HUES6 (cell line): ENCODE measurements at regions not wholly inside any gene's neighbourhood (a gene's known extent, or its start where the extent isn't known, plus 50 kb on each side); places are given as distances from the start of the nearest gene placed in this dataset.

Experiments used
- H3K27ac ChIP-seq: 2 replicates; pipeline ENCODE4 v1.7.0; 2013; ENCODE audit warnings: low read depth, mild to moderate bottlenecking, low read length, inconsistent platforms
- H3K27me3 ChIP-seq: 2 replicates; pipeline ENCODE4 v1.6.1; 2013; ENCODE audit warnings: low read length; ENCODE audit not compliant: control insufficient read depth, insufficient read depth
- H3K36me3 ChIP-seq: 2 replicates; pipeline ENCODE4 v1.6.1; 2013; ENCODE audit warnings: low read length; ENCODE audit not compliant: control insufficient read depth, insufficient read depth
- H3K4me1 ChIP-seq: 2 replicates; pipeline ENCODE4 v1.6.1; 2013; ENCODE audit warnings: low read length; ENCODE audit not compliant: control insufficient read depth, insufficient read depth
- H3K4me3 ChIP-seq: 2 replicates; pipeline ENCODE4 v1.5.1; 2013; ENCODE audit warnings: low read depth, low read length
- H3K9ac ChIP-seq: one replicate; pipeline ENCODE4 v1.6.1; 2013; ENCODE audit warnings: mild to moderate bottlenecking, low read length
- H3K9me3 ChIP-seq: 2 replicates; pipeline ENCODE4 v1.6.1; 2013; ENCODE audit warnings: low read depth, low read length; ENCODE audit not compliant: control insufficient read depth, insufficient read depth

DNA sequence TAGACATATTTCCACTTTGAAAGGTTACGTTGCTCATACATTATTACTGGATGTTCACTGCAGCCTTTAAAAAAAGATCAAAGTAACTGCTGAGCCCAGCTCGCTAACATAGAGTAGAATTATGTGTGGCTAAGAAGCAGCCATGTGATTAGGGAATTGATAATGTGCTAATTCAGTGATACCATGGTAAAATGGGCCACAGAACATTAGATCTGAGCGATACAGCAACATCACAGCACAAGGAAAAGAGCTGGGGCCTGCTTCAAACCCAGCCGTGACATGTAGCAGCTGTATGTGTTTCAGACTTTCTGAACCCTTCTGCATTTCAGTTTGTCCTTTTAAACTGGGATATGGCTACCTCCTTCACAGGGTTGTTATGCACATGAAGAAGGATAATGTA, 92.3 kb upstream of the LMNTD1 start:
- no peaks in the 10 kb centered on the region for H3K36me3 ChIP-seq
- no peaks in the 10 kb centered on the region for H3K27me3 ChIP-seq
- H3K27ac ChIP-seq: no peak overlapping the region
- H3K9me3 ChIP-seq: no peaks in the 10 kb centered on the region
- no peak overlapping the region for H3K9ac ChIP-seq
- H3K4me1 ChIP-seq: peaks cover 6% of the 10 kb centered on the region
- H3K4me3 ChIP-seq: no peak overlapping the region

DNA sequence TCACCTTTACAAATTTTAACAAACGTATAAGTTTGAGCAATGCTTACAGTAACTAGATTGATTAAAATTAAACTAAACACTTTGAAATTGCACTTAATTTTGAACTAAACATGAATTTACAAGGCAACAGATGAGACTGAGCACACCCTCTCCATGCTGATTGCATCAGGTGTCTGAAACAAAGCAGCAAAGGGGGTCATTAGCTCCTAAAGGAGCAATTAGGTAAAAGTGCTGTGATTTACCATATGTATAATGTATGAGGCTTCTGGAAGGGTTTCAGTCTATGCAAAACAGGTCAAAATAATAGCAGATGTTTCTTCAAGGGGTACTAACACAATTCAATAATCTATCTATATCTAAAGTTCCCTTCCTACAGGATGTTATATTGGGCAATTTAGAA, 98.8 kb upstream of the LMNTD1 start:
- H3K4me1 ChIP-seq: peaks cover 10% of the 10 kb centered on the region
- no peak overlapping the region for H3K9ac ChIP-seq
- no peaks in the 10 kb centered on the region for H3K36me3 ChIP-seq
- no peaks in the 10 kb centered on the region for H3K9me3 ChIP-seq
- no peak overlapping the region for H3K4me3 ChIP-seq
- H3K27ac ChIP-seq: no peak overlapping the region
- H3K27me3 ChIP-seq: no peaks in the 10 kb centered on the region

DNA sequence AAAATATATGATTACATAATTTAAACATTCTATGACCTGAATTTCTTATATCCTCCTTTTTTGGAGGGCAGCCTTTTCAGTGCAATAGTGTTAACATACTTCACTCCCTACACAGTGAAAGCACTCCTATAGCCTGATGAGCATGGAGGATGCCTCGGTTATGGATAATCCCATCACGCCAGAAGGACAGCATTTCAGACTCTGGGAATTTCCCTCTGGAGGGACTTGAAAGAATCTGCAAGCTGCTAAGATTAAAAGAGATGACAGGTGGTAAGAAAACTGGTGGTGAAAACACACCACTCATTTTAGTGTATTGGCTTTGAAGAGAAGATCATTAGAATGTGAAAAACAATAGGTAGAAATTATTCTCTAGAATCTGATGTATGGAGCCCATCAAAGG, 99.3 kb upstream of the LMNTD1 start:
- Histone ChIP-seq H3K9ac (no peak overlapping the region), H3K4me3 (no peak overlapping the region), H3K4me1 (peaks cover 10% of the 10 kb centered on the region), H3K27me3 (no peaks in the 10 kb centered on the region), H3K9me3 (no peaks in the 10 kb centered on the region), H3K27ac (no peak overlapping the region), H3K36me3 (no peaks in the 10 kb centered on the region)

DNA sequence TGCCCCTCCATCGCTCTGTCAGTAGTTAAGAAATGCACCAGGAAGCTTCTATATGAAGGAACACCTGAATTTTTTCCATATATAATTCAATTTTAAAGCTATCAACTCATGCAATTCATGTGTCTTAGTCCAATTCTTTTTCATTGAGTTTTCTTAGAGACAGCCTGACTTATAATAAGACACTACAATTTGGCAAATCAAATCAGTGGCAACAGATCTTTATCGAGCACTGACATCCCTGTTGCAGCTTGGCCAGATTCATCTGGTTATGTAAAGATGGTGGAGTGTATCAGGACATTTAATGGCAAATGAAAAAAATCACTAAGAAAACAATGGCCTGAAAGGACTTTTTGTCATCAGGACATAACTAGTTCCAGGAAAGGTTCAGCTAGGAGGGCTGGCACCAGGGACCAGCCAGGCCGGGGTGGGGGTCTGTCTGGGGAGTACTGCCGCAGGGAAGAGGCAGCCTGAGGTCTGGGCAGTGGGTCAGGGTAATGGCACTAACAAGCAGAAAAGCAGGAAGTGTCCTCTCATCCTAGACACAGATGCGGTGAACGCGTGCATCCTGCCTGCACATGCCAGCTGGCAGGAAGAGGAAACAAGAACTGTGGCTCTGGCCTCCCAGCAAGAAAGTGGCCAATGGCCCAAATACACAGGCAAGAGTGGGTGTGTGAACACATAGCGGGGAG, 100.5 kb upstream of the LMNTD1 start:
- H3K9me3 ChIP-seq: no peaks in the 10 kb centered on the region
- no peak overlapping the region for H3K27ac ChIP-seq
- H3K36me3 ChIP-seq: no peaks in the 10 kb centered on the region
- peaks cover 5% of the 10 kb centered on the region; the same call in 1 of the 2 replicates for H3K4me1 ChIP-seq
- no peaks in the 10 kb centered on the region for H3K27me3 ChIP-seq
- H3K9ac ChIP-seq: no peak overlapping the region
- no peak overlapping the region for H3K4me3 ChIP-seq

DNA sequence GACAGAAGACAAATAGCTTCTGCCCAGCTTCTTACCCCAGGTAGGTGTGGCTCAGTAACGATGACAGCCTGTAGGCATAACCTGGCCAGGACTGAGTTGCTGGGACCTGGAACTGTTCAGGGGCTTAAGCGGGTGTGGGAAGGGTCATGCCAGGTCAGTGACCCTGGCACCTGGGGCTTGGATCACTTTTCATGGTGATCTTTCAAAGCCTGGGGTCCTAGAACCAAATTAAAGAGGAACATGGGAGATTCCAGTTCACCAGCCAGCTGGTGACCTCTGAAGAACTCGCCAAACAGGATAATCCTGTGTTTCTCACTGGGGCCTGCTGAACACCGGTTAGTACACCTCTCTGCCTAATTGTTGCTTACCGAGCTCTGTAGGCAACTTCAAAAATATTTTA, 102.6 kb upstream of the LMNTD1 start:
- H3K9me3 ChIP-seq: no peaks in the 10 kb centered on the region
- H3K27ac ChIP-seq: no peak overlapping the region
- H3K4me1 ChIP-seq: peaks cover 4% of the 10 kb centered on the region; the same call in 1 of the 2 replicates
- H3K9ac ChIP-seq: no peak overlapping the region
- H3K36me3 ChIP-seq: no peaks in the 10 kb centered on the region
- H3K27me3 ChIP-seq: no peaks in the 10 kb centered on the region
- H3K4me3 ChIP-seq: no peak overlapping the region

DNA sequence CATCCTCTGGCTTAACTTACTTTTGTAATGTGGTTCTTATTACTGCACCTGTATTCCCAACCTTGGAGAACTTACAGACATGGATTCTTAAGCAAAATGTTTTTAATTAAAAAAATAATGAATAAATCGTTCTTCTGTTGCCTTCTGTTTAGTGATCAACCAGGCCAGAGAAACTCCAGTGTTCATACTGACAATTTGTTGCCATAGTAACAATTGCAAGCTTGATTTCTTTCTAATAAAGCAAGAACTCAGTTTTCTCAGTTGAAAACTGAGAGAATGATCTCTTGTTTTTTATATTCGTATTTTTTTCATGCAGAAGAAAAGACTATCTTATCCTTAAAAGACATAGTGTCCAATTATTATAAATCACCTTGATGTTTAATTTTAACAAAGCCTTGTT, 106.5 kb upstream of the LMNTD1 start:
- Histone ChIP-seq H3K27me3 (no peaks in the 10 kb centered on the region), H3K4me3 (no peak overlapping the region), H3K27ac (no peak overlapping the region)

DNA sequence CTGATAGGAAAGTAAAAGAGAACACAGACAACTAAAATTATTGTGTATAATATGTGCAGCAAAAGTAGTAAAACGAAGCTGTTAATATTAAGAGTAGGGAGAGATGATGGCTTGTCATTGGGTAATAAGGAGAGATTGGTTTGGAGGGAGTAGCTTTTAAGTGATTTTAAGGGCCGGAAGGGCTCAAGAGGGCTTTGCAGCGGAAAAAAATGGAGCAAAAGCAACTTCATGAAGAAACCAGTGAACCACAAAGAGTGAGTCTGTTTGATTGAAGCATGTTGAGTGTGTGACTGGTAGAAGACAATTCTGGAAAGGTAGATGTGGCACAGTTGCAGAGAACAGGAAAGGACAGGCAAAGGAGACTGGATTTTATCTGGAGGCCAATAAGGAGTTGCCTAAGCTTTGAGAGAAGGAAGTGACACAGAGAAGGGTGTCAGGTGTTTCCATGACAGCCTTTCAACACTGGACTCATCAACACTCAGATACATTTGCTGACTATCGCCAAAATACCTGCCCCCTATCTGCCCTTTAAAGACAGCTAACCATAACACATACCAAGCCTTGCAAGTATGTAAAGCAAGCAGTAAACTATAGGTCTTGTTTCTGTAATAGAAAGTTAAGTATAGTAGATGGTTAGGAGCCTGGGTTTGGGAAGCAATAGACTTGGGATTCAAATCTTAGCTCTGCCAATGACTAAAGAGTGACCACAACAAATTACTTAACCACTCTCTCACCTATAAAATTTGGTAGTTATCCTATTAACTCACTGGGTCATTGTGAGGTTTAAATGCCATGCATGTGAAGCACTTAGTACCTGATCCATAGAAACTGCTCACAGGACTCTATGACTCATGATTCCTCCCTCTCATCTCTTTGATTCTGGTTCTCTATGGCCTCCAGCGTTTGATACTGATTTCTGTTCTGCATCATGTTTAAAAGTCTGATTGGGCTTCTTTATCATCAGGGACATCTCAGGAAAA, 117.3 kb upstream of the LMNTD1 start:
- Histone ChIP-seq H3K36me3 (no peaks in the 10 kb centered on the region), H3K27me3 (no peaks in the 10 kb centered on the region)

More for the DNA sequence above, 106.5 kb upstream of the LMNTD1 start:
- Histone ChIP-seq H3K4me1 (no peaks in the 10 kb centered on the region), H3K9me3 (no peaks in the 10 kb centered on the region), H3K36me3 (no peaks in the 10 kb centered on the region), H3K9ac (no peak overlapping the region)

DNA sequence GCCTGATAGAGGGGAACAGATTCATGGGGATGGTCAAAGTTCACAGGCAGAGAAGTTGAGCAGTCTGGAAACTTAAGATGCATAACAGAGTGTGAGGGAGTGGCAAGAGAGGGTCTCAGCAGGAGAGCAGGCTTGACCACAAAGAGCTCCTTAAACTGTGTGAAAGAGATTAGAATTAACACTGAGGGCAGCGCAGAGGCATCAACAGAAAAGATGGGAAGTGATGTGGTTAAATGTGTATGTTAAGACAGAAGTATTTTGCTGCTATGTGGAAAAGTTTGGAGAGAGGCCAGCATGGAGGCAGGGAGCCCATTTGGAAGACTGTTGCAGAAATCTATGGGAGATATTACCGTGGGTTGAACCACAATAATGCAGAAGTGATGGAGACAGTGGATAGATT, 122.7 kb upstream of the LMNTD1 start:
- H3K9me3 ChIP-seq: no peaks in the 10 kb centered on the region
- H3K4me3 ChIP-seq: no peak overlapping the region
- H3K27me3 ChIP-seq: no peaks in the 10 kb centered on the region
- no peaks in the 10 kb centered on the region for H3K36me3 ChIP-seq
- no peak overlapping the region for H3K9ac ChIP-seq
- no peak overlapping the region for H3K27ac ChIP-seq
- H3K4me1 ChIP-seq: peaks cover 39% of the 10 kb centered on the region

More for the DNA sequence above, 117.3 kb upstream of the LMNTD1 start:
- Histone ChIP-seq H3K9me3 (no peaks in the 10 kb centered on the region), H3K4me3 (no peak overlapping the region), H3K27ac (no peak overlapping the region), H3K9ac (no peak overlapping the region), H3K4me1 (peaks cover 9% of the 10 kb centered on the region)

DNA sequence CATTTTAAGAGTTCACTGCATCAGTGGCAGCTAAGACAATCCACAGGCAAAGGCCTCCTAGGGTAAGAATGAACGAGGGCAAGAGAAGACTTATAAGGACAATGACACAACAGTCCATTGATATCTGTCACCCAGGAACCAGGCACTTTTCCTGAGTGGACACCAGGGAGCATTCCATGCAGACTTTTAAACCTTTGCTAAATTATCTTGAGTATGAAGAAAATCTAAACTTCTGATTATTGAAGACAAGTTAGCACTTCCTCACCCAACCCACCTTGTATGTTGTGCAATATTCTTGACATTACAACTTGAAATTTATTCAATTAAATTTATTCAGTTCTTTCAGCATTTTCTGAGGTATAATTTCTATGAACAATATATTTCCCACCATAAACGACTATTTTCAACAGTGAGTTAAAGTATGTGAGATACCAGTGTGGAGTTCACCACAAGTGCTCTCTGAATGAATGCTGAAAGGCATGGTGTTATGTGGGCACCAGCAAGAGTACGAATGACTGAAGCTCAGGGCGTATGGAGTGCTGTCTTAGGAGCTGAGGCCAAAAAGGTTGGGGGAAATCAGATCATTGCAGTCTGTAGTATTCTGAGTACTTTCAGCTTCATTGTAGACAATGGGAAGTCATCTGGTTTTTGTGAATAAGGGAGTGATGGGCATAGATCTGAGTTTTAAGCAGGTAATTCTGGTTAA, 124.3 kb upstream of the LMNTD1 start:
- Histone ChIP-seq H3K27me3 (no peaks in the 10 kb centered on the region), H3K4me1 (peaks cover 39% of the 10 kb centered on the region), H3K9ac (no peak overlapping the region), H3K9me3 (no peaks in the 10 kb centered on the region), H3K4me3 (no peak overlapping the region), H3K27ac (no peak overlapping the region), H3K36me3 (no peaks in the 10 kb centered on the region)

DNA sequence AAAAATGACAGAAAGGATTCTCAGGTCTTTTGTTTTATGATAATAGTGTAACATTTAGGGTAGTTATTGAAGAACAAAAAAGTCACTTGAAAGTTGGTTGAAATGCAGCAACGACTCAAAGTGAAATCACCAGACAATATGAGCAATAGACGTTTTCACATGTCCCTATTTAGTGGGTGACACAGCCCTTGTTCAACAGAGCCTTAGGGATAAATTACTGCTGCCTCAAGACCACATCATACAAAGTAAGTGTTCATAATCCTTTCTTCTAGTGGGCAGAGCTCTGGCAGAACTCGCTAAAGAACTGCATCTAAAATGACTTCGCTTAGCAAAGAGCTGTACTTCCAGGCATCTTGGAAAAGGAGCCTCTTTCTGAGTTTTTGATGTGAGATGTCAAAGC, 128.5 kb upstream of the LMNTD1 start:
- Histone ChIP-seq H3K9me3 (no peaks in the 10 kb centered on the region), H3K4me1 (peaks cover 18% of the 10 kb centered on the region; the same call in 1 of the 2 replicates), H3K36me3 (no peaks in the 10 kb centered on the region), H3K27me3 (no peaks in the 10 kb centered on the region), H3K27ac (no peak overlapping the region), H3K9ac (no peak overlapping the region), H3K4me3 (no peak overlapping the region)
